NOMO-1 (cell line): ENCODE measurements at regions not wholly inside any gene's neighbourhood (a gene's known extent, or its start where the extent isn't known, plus 50 kb on each side); places are given as distances from the start of the nearest gene placed in this dataset.
A peak's percentile ranks its signal among the peaks of the same experiment; 100 is the strongest.

Experiments used
- DNase-seq, 2 experiments: peaks; one replicate each; lab custom pipeline; 2025; ENCODE audit not compliant: unreplicated experiment in 2 of 2; lab: John Stamatoyannopoulos, UW

- DNase-seq, result peak; percentile 27 to 63
Observed at GRCh38 chr11:95364324-95365295, 133.6 kb upstream of the SESN3 start.

GRCh38 chr11:95363708-95364107 is 132.7 kb upstream of the SESN3 start:
- no peak for DNase-seq

GRCh38 chr11:95363164-95363563 is 132.2 kb upstream of the SESN3 start:
- peak in 1 of 2 experiments; percentile 58 for DNase-seq

GRCh38 chr11:95361180-95361579 is 130.2 kb upstream of the SESN3 start:
- DNase-seq, result no peak

- DNase-seq, result peak; percentile 57 to 83
Observed at GRCh38 chr11:95360377-95361075, 129.5 kb upstream of the SESN3 start.

- peak in 1 of 2 experiments; percentile 6 for DNase-seq
Observed at GRCh38 chr11:95359756-95360155, 128.8 kb upstream of the SESN3 start.

GRCh38 chr11:95359341-95359663 is 128.3 kb upstream of the SESN3 start:
- DNase-seq, result no peak

GRCh38 chr11:95358511-95359340 is 127.7 kb upstream of the SESN3 start:
- DNase-seq, result no peak

- no peak for DNase-seq
Observed at GRCh38 chr11:95354304-95354703, 123.3 kb upstream of the SESN3 start.

- no peak for DNase-seq
Observed at GRCh38 chr11:95353706-95354105, 122.7 kb upstream of the SESN3 start.

- DNase-seq, result no peak
Observed at GRCh38 chr11:95352733-95353346, 121.8 kb upstream of the SESN3 start.

- DNase-seq, result no peak
Observed at GRCh38 chr11:95349345-95349942, 118.4 kb upstream of the SESN3 start.

GRCh38 chr11:95346265-95346664 is 115.3 kb upstream of the SESN3 start:
- no peak for DNase-seq

- peak in 1 of 2 experiments; percentile 11 for DNase-seq
Observed at GRCh38 chr11:95345651-95346050, 114.6 kb upstream of the SESN3 start.

- DNase-seq, result no peak
Observed at GRCh38 chr11:95344932-95345642, 114.1 kb upstream of the SESN3 start.

GRCh38 chr11:95341221-95341620 is 110.2 kb upstream of the SESN3 start:
- DNase-seq, result no peak

- peak in 1 of 2 experiments; percentile 24 for DNase-seq
Observed at GRCh38 chr11:95339086-95339901, 108.3 kb upstream of the SESN3 start.

GRCh38 chr11:95338430-95338991 is 107.5 kb upstream of the SESN3 start:
- no peak for DNase-seq
